ENCODE measurements at regions not wholly inside any gene's neighbourhood (a gene's known extent, or its start where the extent isn't known, plus 50 kb on each side); places are given as distances from the start of the nearest gene placed in this dataset.

- H3K36me3 Mint-ChIP-seq (ENCODE audit: low read depth), result no peaks in the 10 kb centered on the region
- H3K4me3 Mint-ChIP-seq, result no peak overlapping the region
- H3K9me3 ChIP-seq (ENCODE audit: control insufficient read depth, low read length, poor library complexity, severe bottlenecking), result no peaks in the 10 kb centered on the region
- ATAC-seq, result no peak
- no peak overlapping the region for H3K27ac Mint-ChIP-seq
- no peaks in the 10 kb centered on the region for H3K4me1 Mint-ChIP-seq
- DNase-seq, result no peak
- H3K27me3 Mint-ChIP-seq, result no peaks in the 10 kb centered on the region
Observed at GRCh38 chr21:16376673-16377072, 646.9 kb downstream of the USP25 start.

DNA sequence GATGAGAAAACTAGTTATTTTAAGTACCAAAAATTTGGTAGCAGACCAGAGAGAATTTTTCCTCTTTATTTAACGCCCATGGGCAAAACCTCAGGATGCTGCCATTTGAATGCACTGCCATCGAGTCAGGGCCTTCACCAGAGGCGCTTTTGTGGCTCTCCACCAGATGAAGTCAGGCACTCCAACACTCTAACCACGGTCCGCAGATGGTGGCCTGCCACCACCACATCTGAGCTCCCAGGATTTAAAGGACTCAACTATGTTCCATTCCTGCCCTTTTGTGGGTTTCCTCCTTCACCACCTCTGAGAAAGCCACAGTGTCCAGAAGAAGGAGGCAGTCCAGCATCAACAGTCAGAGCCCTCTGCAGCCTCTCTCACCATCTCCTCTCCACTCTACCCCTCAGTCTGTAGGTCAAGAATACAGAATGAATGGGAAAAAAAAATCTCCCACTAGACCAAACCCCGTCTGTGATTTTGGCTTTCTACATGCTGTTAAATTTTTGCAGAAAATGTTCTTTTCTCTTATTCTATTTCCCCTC, 647.4 kb downstream of the USP25 start:
- no peak overlapping the region for H3K4me3 Mint-ChIP-seq
- H3K36me3 Mint-ChIP-seq (ENCODE audit: low read depth), result no peaks in the 10 kb centered on the region

DNA sequence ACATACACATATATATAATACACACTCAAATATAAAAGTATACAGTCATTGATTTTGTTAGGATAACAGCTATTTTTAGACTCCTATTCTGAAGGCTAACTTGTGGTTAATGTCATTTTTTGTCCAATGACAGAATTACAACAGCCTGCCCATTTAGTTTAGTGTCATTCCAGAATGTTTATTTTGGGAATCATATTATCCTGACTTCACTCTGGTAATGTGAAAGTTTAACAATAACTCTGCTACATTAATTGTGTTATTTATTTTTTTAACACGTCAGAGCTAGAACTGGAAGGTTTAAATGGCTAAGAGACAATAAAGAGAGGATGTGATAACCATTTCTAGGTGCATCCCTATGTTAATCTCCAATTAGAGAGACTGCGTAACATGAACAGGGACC, 648.1 kb downstream of the USP25 start:
- Mint-ChIP-seq H3K4me3 (no peak overlapping the region), H3K27ac (no peak overlapping the region), H3K36me3 (ENCODE audit: low read depth) (no peaks in the 10 kb centered on the region), H3K27me3 (no peaks in the 10 kb centered on the region), H3K4me1 (no peaks in the 10 kb centered on the region)
- ATAC-seq (no peak), DNase-seq (no peak)
- no peaks in the 10 kb centered on the region for H3K9me3 ChIP-seq (ENCODE audit: control insufficient read depth, low read length, poor library complexity, severe bottlenecking)

More for the DNA sequence above, 647.4 kb downstream of the USP25 start:
- no peaks in the 10 kb centered on the region for H3K9me3 ChIP-seq (ENCODE audit: control insufficient read depth, low read length, poor library complexity, severe bottlenecking)
- Mint-ChIP-seq H3K27ac (no peak overlapping the region), H3K4me1 (no peaks in the 10 kb centered on the region), H3K27me3 (no peaks in the 10 kb centered on the region)
- ATAC-seq (no peak), DNase-seq (no peak)

DNA sequence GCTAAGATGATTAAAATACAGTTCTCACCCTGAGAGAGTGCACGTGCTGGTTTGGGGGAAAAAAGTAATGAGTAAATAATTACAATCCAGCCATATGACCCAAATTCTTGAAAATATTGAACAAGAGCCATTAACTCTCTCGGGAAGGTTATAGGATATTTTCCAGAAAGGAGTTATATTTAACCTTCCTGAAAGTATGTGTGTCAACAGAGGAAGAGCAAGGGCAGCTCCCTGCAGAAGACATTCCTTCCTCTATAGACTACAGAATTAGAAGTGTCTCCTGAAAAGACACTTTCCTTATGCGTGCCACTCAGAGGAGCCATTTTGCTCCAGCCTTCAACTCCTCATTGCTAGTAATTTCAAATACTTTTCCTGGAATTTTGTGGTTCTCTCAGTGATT, 648.7 kb downstream of the USP25 start:
- Mint-ChIP-seq H3K27me3 (no peaks in the 10 kb centered on the region), H3K27ac (no peak overlapping the region), H3K36me3 (ENCODE audit: low read depth) (no peaks in the 10 kb centered on the region), H3K4me1 (no peaks in the 10 kb centered on the region), H3K4me3 (no peak overlapping the region)
- DNase-seq (no peak), ATAC-seq (no peak)
- no peaks in the 10 kb centered on the region for H3K9me3 ChIP-seq (ENCODE audit: control insufficient read depth, low read length, poor library complexity, severe bottlenecking)

- ATAC-seq (no peak), DNase-seq (no peak)
- Mint-ChIP-seq H3K4me3 (no peak overlapping the region), H3K4me1 (no peaks in the 10 kb centered on the region), H3K36me3 (ENCODE audit: low read depth) (no peaks in the 10 kb centered on the region), H3K27ac (no peak overlapping the region), H3K27me3 (no peaks in the 10 kb centered on the region)
- H3K9me3 ChIP-seq (ENCODE audit: control insufficient read depth, low read length, poor library complexity, severe bottlenecking), result peaks cover 2% of the 10 kb centered on the region
Observed at GRCh38 chr21:16388291-16388690, 658.5 kb downstream of the USP25 start.

DNA sequence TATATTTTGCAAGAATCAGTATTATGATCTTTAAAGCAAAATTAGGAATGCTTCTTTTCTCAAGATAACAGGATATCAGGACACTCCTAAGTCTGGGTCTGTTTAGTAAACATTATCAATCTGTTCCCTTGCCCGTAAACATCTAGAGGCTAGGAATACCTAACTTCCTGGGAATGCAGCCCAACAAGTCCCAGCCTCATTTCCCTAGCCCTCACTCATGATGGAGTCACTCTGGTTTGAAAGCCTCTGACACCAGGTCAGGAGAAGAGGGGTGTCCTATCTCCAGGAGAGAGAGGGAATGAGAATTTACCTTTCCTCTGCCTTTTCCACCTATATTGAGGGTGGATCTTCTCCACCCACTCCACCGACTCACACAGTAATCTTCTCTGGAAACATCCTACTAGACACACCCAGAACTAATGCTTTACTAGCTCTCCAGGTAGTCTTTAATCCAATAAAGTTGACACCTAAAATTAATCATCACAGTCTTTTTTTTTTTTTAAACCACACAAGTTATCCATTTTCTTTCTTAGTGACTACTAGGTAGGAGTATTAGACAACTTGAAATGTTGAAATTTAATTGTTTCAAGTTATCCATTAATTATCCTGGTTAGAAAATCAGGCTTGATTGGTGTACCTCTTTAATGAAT, 659.3 kb downstream of the USP25 start:
- no peak overlapping the region for H3K4me3 Mint-ChIP-seq
- ATAC-seq (no peak), DNase-seq (no peak)
- no peak overlapping the region for H3K27ac Mint-ChIP-seq
- H3K36me3 Mint-ChIP-seq (ENCODE audit: low read depth), result no peaks in the 10 kb centered on the region
- no peaks in the 10 kb centered on the region for H3K4me1 Mint-ChIP-seq
- H3K27me3 Mint-ChIP-seq, result no peaks in the 10 kb centered on the region
- H3K9me3 ChIP-seq (ENCODE audit: control insufficient read depth, low read length, poor library complexity, severe bottlenecking), result peaks cover 2% of the 10 kb centered on the region

DNA sequence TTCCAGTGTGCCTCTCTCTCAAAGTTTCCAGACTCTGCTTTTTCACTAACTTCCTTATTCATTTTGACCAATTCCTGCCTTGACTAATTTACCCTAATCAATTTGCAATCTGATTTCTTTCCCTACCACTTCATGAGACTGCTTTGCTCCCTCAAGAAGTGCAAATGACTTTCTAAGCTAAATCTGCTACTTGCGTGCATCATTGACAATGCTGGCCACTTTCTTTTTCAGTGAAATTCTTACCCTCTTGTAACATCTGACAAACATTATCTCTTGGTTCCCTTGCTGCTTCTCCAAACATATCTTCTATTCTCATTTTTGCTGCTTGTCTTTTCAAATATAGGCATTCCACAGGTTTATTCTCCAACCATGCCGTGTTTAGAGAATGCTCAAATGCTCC, 659.9 kb downstream of the USP25 start:
- ATAC-seq (no peak), DNase-seq (no peak)
- H3K9me3 ChIP-seq (ENCODE audit: control insufficient read depth, low read length, poor library complexity, severe bottlenecking), result peaks cover 2% of the 10 kb centered on the region
- Mint-ChIP-seq H3K36me3 (ENCODE audit: low read depth) (no peaks in the 10 kb centered on the region), H3K27me3 (no peaks in the 10 kb centered on the region), H3K4me3 (no peak overlapping the region), H3K27ac (no peak overlapping the region), H3K4me1 (no peaks in the 10 kb centered on the region)

- Mint-ChIP-seq H3K4me1 (no peaks in the 10 kb centered on the region), H3K36me3 (ENCODE audit: low read depth) (no peaks in the 10 kb centered on the region), H3K27ac (no peak overlapping the region), H3K27me3 (no peaks in the 10 kb centered on the region), H3K4me3 (no peak overlapping the region)
- ATAC-seq (no peak), DNase-seq (no peak)
- peaks cover 2% of the 10 kb centered on the region for H3K9me3 ChIP-seq (ENCODE audit: control insufficient read depth, low read length, poor library complexity, severe bottlenecking)
Observed at GRCh38 chr21:16395285-16395684, 665.5 kb downstream of the USP25 start.

- ATAC-seq (no peak), DNase-seq (no peak)
- H3K4me1 Mint-ChIP-seq, result no peaks in the 10 kb centered on the region
- no peaks in the 10 kb centered on the region for H3K36me3 Mint-ChIP-seq (ENCODE audit: low read depth)
- no peaks in the 10 kb centered on the region for H3K9me3 ChIP-seq (ENCODE audit: control insufficient read depth, low read length, poor library complexity, severe bottlenecking)
- no peak overlapping the region for H3K27ac Mint-ChIP-seq
- no peaks in the 10 kb centered on the region for H3K27me3 Mint-ChIP-seq
- H3K4me3 Mint-ChIP-seq, result no peak overlapping the region
Observed at GRCh38 chr21:16402752-16403151, 673.0 kb downstream of the USP25 start.

DNA sequence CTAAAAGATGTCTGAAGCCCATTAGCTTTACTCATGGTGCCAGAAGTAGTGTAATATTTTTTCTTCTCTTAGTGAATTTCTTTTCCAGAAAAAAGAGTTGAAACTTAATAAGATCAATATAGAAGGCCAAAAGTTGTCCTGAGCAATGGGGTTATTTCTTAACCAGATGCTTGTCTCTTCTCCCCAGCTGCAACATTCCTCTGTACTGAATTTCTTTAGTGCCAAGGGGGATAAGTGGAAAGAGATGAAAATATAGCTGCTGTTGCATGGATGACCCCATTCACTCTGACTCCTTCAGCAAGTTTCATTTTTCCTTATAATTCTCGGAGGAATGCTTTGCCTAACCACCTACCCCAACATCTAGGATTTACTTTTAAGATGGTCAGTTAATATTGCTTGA, 675.0 kb downstream of the USP25 start:
- no peak for ATAC-seq
- Mint-ChIP-seq H3K27me3 (no peaks in the 10 kb centered on the region), H3K36me3 (ENCODE audit: low read depth) (no peaks in the 10 kb centered on the region), H3K4me3 (no peak overlapping the region), H3K27ac (no peak overlapping the region), H3K4me1 (no peaks in the 10 kb centered on the region)
- H3K9me3 ChIP-seq (ENCODE audit: control insufficient read depth, low read length, poor library complexity, severe bottlenecking), result no peaks in the 10 kb centered on the region
- no peak for DNase-seq

DNA sequence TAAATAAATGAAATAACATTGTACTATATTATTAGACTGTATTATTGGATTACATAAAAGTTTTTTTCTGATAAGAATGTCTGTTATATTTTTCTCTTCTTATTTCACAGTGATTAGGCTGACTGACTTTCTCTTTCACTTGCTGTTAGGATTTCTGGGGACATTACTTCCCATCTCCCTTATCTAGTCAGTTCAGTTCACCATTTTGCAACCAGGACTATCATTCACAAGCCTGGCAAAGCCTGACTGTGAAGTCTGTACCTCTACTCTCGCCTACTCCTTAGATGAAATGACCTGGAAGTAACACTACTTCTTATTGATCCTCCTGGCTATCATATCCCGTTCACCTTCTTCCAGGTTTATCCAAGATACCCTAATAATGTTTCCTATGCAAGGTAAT, 676.6 kb downstream of the USP25 start:
- H3K9me3 ChIP-seq (ENCODE audit: control insufficient read depth, low read length, poor library complexity, severe bottlenecking), result no peaks in the 10 kb centered on the region

GRCh38 chr21:16407403-16408240, 677.8 kb downstream of the USP25 start:
- H3K27ac Mint-ChIP-seq, result no peak overlapping the region
- no peaks in the 10 kb centered on the region for H3K36me3 Mint-ChIP-seq (ENCODE audit: low read depth)
- H3K27me3 Mint-ChIP-seq, result no peaks in the 10 kb centered on the region
- DNase-seq (no peak), ATAC-seq (no peak)
- H3K4me3 Mint-ChIP-seq, result no peak overlapping the region
- no peaks in the 10 kb centered on the region for H3K4me1 Mint-ChIP-seq
- H3K9me3 ChIP-seq (ENCODE audit: control insufficient read depth, low read length, poor library complexity, severe bottlenecking), result no peaks in the 10 kb centered on the region

More for the DNA sequence above, 676.6 kb downstream of the USP25 start:
- no peak for DNase-seq
- no peaks in the 10 kb centered on the region for H3K4me1 Mint-ChIP-seq
- H3K27me3 Mint-ChIP-seq, result no peaks in the 10 kb centered on the region
- no peak for ATAC-seq
- H3K36me3 Mint-ChIP-seq (ENCODE audit: low read depth), result no peaks in the 10 kb centered on the region
- H3K4me3 Mint-ChIP-seq, result no peak overlapping the region
- no peak overlapping the region for H3K27ac Mint-ChIP-seq

- Mint-ChIP-seq H3K36me3 (ENCODE audit: low read depth) (no peaks in the 10 kb centered on the region), H3K4me1 (no peaks in the 10 kb centered on the region), H3K27me3 (no peaks in the 10 kb centered on the region), H3K27ac (no peak overlapping the region), H3K4me3 (no peak overlapping the region)
- DNase-seq (no peak), ATAC-seq (no peak)
- H3K9me3 ChIP-seq (ENCODE audit: control insufficient read depth, low read length, poor library complexity, severe bottlenecking), result no peaks in the 10 kb centered on the region
Observed at GRCh38 chr21:16408280-16408679, 678.5 kb downstream of the USP25 start.

- no peaks in the 10 kb centered on the region for H3K27me3 Mint-ChIP-seq
- ATAC-seq, result no peak
- no peak for DNase-seq
Observed at GRCh38 chr21:16409352-16409751, 679.6 kb downstream of the USP25 start.

More at GRCh38 chr21:16409352-16409751, 679.6 kb downstream of the USP25 start:
- Mint-ChIP-seq H3K4me1 (no peaks in the 10 kb centered on the region), H3K36me3 (ENCODE audit: low read depth) (no peaks in the 10 kb centered on the region), H3K27ac (no peak overlapping the region), H3K4me3 (no peak overlapping the region)
- no peaks in the 10 kb centered on the region for H3K9me3 ChIP-seq (ENCODE audit: control insufficient read depth, low read length, poor library complexity, severe bottlenecking)

Measured in T-helper 17 cell (primary cell).